ENCODE measurements at regions not wholly inside any gene's neighbourhood (a gene's known extent, or its start where the extent isn't known, plus 50 kb on each side); places are given as distances from the start of the nearest gene placed in this dataset.

GRCh38 chr3:139264375-139264774 lies 79.4 kb upstream of the MRPS22 start:
- no peak for TF ChIP-seq POLR2A (IDR thresholded peaks at IDR 0.05)
- TF ChIP-seq CTCF (IDR thresholded peaks at IDR 0.05): no peak

All from lower leg skin (tissue), 3 donors.